IMR-90 (cell line): ENCODE measurements at regions not wholly inside any gene's neighbourhood (a gene's known extent, or its start where the extent isn't known, plus 50 kb on each side); places are given as distances from the start of the nearest gene placed in this dataset.

Experiments used
- ATAC-seq: fragments of 200-7000 bp; cut with Tn5 transposase; 2 replicates; pipeline ENCODE4 v1.9.1; 2020; ENCODE audit warnings: low read depth, mild to moderate bottlenecking, moderate library complexity
- BruUV-seq: library from RNA; stranded (reverse); fragments of 400-500 nt; replicated peaks from 2 replicates; lab custom pipeline; 2021; lab: Mats Ljungman, UMichigan
- CTCF ChIA-PET: fragments of 300-600 bp; formaldehyde crosslinking; extraction: SDS; loops from one replicate; lab custom pipeline; 2021; ENCODE audit warnings: antibody characterized with exemption; lab: Yijun Ruan, JAX
- POLR2A ChIA-PET: fragments of 300-600 bp; sonication (Branson Sonifier 250); formaldehyde crosslinking; loops from one replicate; lab custom pipeline; 2022; ENCODE audit warnings: antibody characterized with exemption; ENCODE audit not compliant: unreplicated experiment; lab: Charles Lee
- DNase-seq: peaks from one replicate; pipeline ENCODE4 v3.0.0; 2013
- H2AFZ ChIP-seq: replicated peaks from 2 replicates; pipeline ENCODE3; 2013; ENCODE audit warnings: low read length, mild to moderate bottlenecking; ENCODE audit not compliant: poor library complexity
- H2AK5ac ChIP-seq: 2 replicates; pipeline ENCODE4 v1.6.1; 2013; ENCODE audit warnings: low read depth, low read length, inconsistent platforms
- H2AK9ac ChIP-seq: replicated peaks from 2 replicates; pipeline ENCODE3; 2013; ENCODE audit warnings: mild to moderate bottlenecking, low read depth, low read length, moderate library complexity; ENCODE audit not compliant: poor library complexity
- H2BK120ac ChIP-seq: 2 replicates; pipeline ENCODE4 v1.6.1; 2013; ENCODE audit warnings: low read depth, low read length, inconsistent platforms
- H2BK15ac ChIP-seq: 3 replicates; pipeline ENCODE4 v1.6.1; 2013; ENCODE audit warnings: low read depth, low read length, inconsistent platforms
- H2BK20ac ChIP-seq: 2 replicates; pipeline ENCODE4 v1.6.1; 2013; ENCODE audit warnings: low read depth, mild to moderate bottlenecking, inconsistent platforms, low read length, moderate library complexity
- H2BK5ac ChIP-seq: 2 replicates; pipeline ENCODE4 v1.6.1; 2013; ENCODE audit warnings: mild to moderate bottlenecking, low read depth, low read length, inconsistent platforms; ENCODE audit not compliant: poor library complexity, severe bottlenecking
- H3K14ac ChIP-seq: replicated peaks from 2 replicates; pipeline ENCODE4 v1.6.1; 2013; ENCODE audit warnings: low read depth, low read length, inconsistent platforms
- H3K18ac ChIP-seq: 2 replicates; pipeline ENCODE4 v1.6.1; 2013; ENCODE audit warnings: low read depth, low read length, control low read depth
- H3K23ac ChIP-seq: 2 replicates; pipeline ENCODE4 v1.6.1; 2013; ENCODE audit warnings: low read depth, low read length, inconsistent platforms
- H3K27ac ChIP-seq: 2 replicates; pipeline ENCODE4 v1.5.1; 2013; ENCODE audit warnings: mild to moderate bottlenecking, control low read depth, low read length; ENCODE audit not compliant: insufficient read depth
- H3K27me3 ChIP-seq: 2 replicates; pipeline ENCODE4 v1.6.1; 2013; ENCODE audit warnings: low read length; ENCODE audit not compliant: control insufficient read depth, insufficient read depth
- H3K36me3 ChIP-seq: 2 replicates; pipeline ENCODE4 v1.6.1; 2013; ENCODE audit warnings: low read length, mixed read lengths; ENCODE audit not compliant: control insufficient read depth, insufficient read depth
- H3K4ac ChIP-seq: 2 replicates; pipeline ENCODE4 v1.6.1; 2013; ENCODE audit warnings: low read depth, low read length, inconsistent platforms
- H3K4me1 ChIP-seq: 2 replicates; pipeline ENCODE4 v1.6.1; 2013; ENCODE audit warnings: low read length, mixed read lengths; ENCODE audit not compliant: control insufficient read depth, insufficient read depth
- H3K4me2 ChIP-seq: 2 replicates; pipeline ENCODE4 v1.6.1; 2013; ENCODE audit warnings: low read depth, mild to moderate bottlenecking, control low read depth, low read length, moderate library complexity
- H3K4me3 ChIP-seq: 2 replicates; pipeline ENCODE4 v1.5.1; 2013; ENCODE audit warnings: low read depth, mild to moderate bottlenecking, control low read depth, low read length, moderate library complexity; ENCODE audit not compliant: insufficient read depth
- H3K56ac ChIP-seq: 2 replicates; pipeline ENCODE4 v1.6.1; 2013; ENCODE audit warnings: low read length, inconsistent platforms; ENCODE audit not compliant: insufficient read depth; ENCODE audit errors: extremely low read depth
- H3K79me1 ChIP-seq, 2 experiments: 2 replicates each; pipeline ENCODE4 v1.6.1; 2013; ENCODE audit warnings: low read length in 2 of 2, inconsistent platforms in 1 of 2, low read depth in 1 of 2
- H3K9ac ChIP-seq: 2 replicates; pipeline ENCODE4 v1.6.1; 2013; ENCODE audit warnings: low read depth, low read length, control low read depth
- H3K9me1 ChIP-seq: 2 replicates; pipeline ENCODE4 v1.6.1; 2013; ENCODE audit warnings: low read length, inconsistent platforms; ENCODE audit not compliant: insufficient read depth
- H3K9me3 ChIP-seq: 2 replicates; pipeline ENCODE4 v1.6.1; 2013; ENCODE audit warnings: low read length; ENCODE audit not compliant: control insufficient read depth, insufficient read depth
- H4K20me1 ChIP-seq: 2 replicates; pipeline ENCODE4 v1.6.1; 2013; ENCODE audit warnings: low read length, inconsistent platforms; ENCODE audit not compliant: insufficient read depth
- H4K5ac ChIP-seq: 2 replicates; pipeline ENCODE4 v1.6.1; 2013; ENCODE audit warnings: mild to moderate bottlenecking, low read depth, low read length, control low read depth
- H4K8ac ChIP-seq, 2 experiments: 2 replicates each; pipeline ENCODE4 v1.6.1; 2013; ENCODE audit warnings: low read depth in 2 of 2, low read length in 2 of 2, control low read depth in 1 of 2, inconsistent platforms in 1 of 2
- H4K91ac ChIP-seq: 2 replicates; pipeline ENCODE4 v1.6.1; 2013; ENCODE audit warnings: low read depth, low read length, inconsistent platforms; ENCODE audit not compliant: insufficient read depth
- BHLHE40 ChIP-seq: fragments of 150-350 bp; IDR thresholded peaks from 2 replicates; pipeline ENCODE4 v1.6.1; 2016; ENCODE audit warnings: mild to moderate bottlenecking, low read depth, low read length
- CEBPB ChIP-seq: IDR thresholded peaks from 2 replicates; pipeline ENCODE4 v1.6.1; 2012; ENCODE audit warnings: low read depth, low read length, improper control_type of control experiment
- CTCF ChIP-seq: conservative IDR thresholded peaks from 2 replicates; pipeline ENCODE4 v1.5.1; 2012; ENCODE audit warnings: mild to moderate bottlenecking, low read depth, low read length, improper control_type of control experiment
- FOS ChIP-seq: fragments of 150-350 bp; IDR thresholded peaks from 2 replicates; pipeline ENCODE4 v1.6.1; 2016; ENCODE audit warnings: low read depth, low read length
- SMC3 ChIP-seq: fragments of 150-350 bp; IDR thresholded peaks from 2 replicates; pipeline ENCODE4 v1.6.1; 2016; ENCODE audit warnings: low read depth, mild to moderate bottlenecking, antibody characterized with exemption, low read length, moderate library complexity
- WGBS, 2 experiments: methylation state at CpG; one replicate each; pipeline versions ENCODE4 v1.1.5 to v1.1.7; 2013; ENCODE audit warnings: missing lambda C conversion rate in 2 of 2; ENCODE audit not compliant: insufficient read length in 1 of 2; ENCODE audit errors: extremely low coverage in 2 of 2; 5-methylcytosine and 5-hydroxymethylcytosine counted together
- dilution Hi-C: fragments of 300-500 bp; cut with HindIII; formaldehyde crosslinking; loops from one replicate; pipeline ENCODE4 v1.14.3; 2018; ENCODE audit warnings: low sequenced_read_pairs; ENCODE audit not compliant: unreplicated experiment
- in situ Hi-C: fragments of 300-500 bp; cut with MboI; formaldehyde crosslinking; loops from 3 replicates; pipeline ENCODE4 v1.14.3; 2019; ENCODE audit warnings: low sequenced_read_pairs, inconsistent platforms, mixed read lengths
- intact Hi-C: fragments of 100-400 bp; cut with micrococcal nuclease; formaldehyde crosslinking; loops from 2 replicates; pipeline ENCODE4 v1.10.0; 2022

- ATAC-seq (no peak), DNase-seq (no peak)
- ChIA-PET POLR2A (no interaction called here), CTCF (no interaction called here)
- H3K4me1 ChIP-seq, result no peaks in the 10 kb centered on the region
- H3K18ac ChIP-seq, result no peak overlapping the region
- no peak overlapping the region for H3K4me3 ChIP-seq
- no TSS peak for BruUV-seq
- no peak overlapping the region for H2BK20ac ChIP-seq
- H4K91ac ChIP-seq, result no peak overlapping the region
- H3K9ac ChIP-seq, result no peak overlapping the region
- peaks cover 5% of the 10 kb centered on the region for H3K9me3 ChIP-seq
- H3K4me2 ChIP-seq, result no peak overlapping the region
- H4K20me1 ChIP-seq, result no peaks in the 10 kb centered on the region
- H3K27ac ChIP-seq, result no peak overlapping the region
- H2AK5ac ChIP-seq, result no peak overlapping the region
- H2AK9ac ChIP-seq, result no peak overlapping the region
- H2BK5ac ChIP-seq, result no peak overlapping the region
- no peaks in the 10 kb centered on the region for H3K9me1 ChIP-seq
- WGBS, 2 experiments, result no CpG with 5 or more reads among the region's 3 CpGs
- no peaks in the 10 kb centered on the region for H3K27me3 ChIP-seq
- dilution Hi-C loops (no loop called here), in situ Hi-C loops (no loop called here), intact Hi-C loops (no loop called here)
- H2AFZ ChIP-seq, result no peak overlapping the region
- TF ChIP-seq CTCF (no peak), BHLHE40 (no peak), CEBPB (no peak), FOS (no peak), SMC3 (no peak)
- no peaks in the 10 kb centered on the region for H3K36me3 ChIP-seq
- H4K5ac ChIP-seq, result no peak overlapping the region
- H3K23ac ChIP-seq, result no peak overlapping the region
- H2BK15ac ChIP-seq, result no peak overlapping the region
- no peaks in the 10 kb centered on the region for H3K79me1 ChIP-seq
- H4K8ac ChIP-seq, result no peak overlapping the region
- no peak overlapping the region for H2BK120ac ChIP-seq
- H3K14ac ChIP-seq, result no peak overlapping the region
- no peak overlapping the region for H3K56ac ChIP-seq
- no peak overlapping the region for H3K4ac ChIP-seq
Measured at GRCh38 chr21:19535356-19535755, 1131.8 kb upstream of the TMPRSS15 start.
